H9 (cell line): ENCODE measurements at regions not wholly inside any gene's neighbourhood (a gene's known extent, or its start where the extent isn't known, plus 50 kb on each side); places are given as distances from the start of the nearest gene placed in this dataset.

Experiments
- DNase-seq: peaks from one replicate; pipeline ENCODE4 v3.0.0-alpha.2; 2017
- H2AFZ ChIP-seq: one replicate; pipeline ENCODE4 v1.6.1; 2013; ENCODE audit warnings: mild to moderate bottlenecking, low read length, control low read depth, moderate library complexity
- H2AK5ac ChIP-seq: 2 replicates; pipeline ENCODE4 v1.6.1; 2013; ENCODE audit warnings: low read length, control low read depth, mixed read lengths; ENCODE audit not compliant: insufficient read length
- H2BK120ac ChIP-seq: one replicate; pipeline ENCODE4 v1.6.1; 2013; ENCODE audit warnings: low read depth, mild to moderate bottlenecking, low read length, control low read depth, inconsistent platforms; ENCODE audit not compliant: poor library complexity, severe bottlenecking
- H2BK12ac ChIP-seq: 2 replicates; pipeline ENCODE4 v1.6.1; 2013; ENCODE audit warnings: low read length, control low read depth, mixed read lengths, low read depth; ENCODE audit not compliant: insufficient read length
- H2BK15ac ChIP-seq: 2 replicates; pipeline ENCODE4 v1.6.1; 2013; ENCODE audit warnings: low read depth, low read length, control low read depth
- H2BK20ac ChIP-seq: one replicate; pipeline ENCODE4 v1.6.1; 2013; ENCODE audit warnings: low read depth, mild to moderate bottlenecking, low read length, control low read depth, inconsistent platforms; ENCODE audit not compliant: poor library complexity, severe bottlenecking
- H2BK5ac ChIP-seq: 2 replicates; pipeline ENCODE4 v1.6.1; 2013; ENCODE audit warnings: low read length, control low read depth, mixed read lengths; ENCODE audit not compliant: insufficient read length
- H3K14ac ChIP-seq: 2 replicates; pipeline ENCODE4 v1.6.1; 2013; ENCODE audit warnings: low read length, control low read depth; ENCODE audit not compliant: insufficient read depth
- H3K18ac ChIP-seq: 2 replicates; pipeline ENCODE4 v1.6.1; 2013; ENCODE audit warnings: low read depth, mild to moderate bottlenecking, mixed read lengths, low read length, control low read depth; ENCODE audit not compliant: insufficient read length
- H3K23ac ChIP-seq: 2 replicates; pipeline ENCODE4 v1.6.1; 2013; ENCODE audit warnings: low read length, control low read depth, mixed read lengths, low read depth; ENCODE audit not compliant: insufficient read length
- H3K23me2 ChIP-seq: 2 replicates; pipeline ENCODE4 v1.6.1; 2013; ENCODE audit warnings: low read depth, mild to moderate bottlenecking, mixed read lengths, low read length, control low read depth; ENCODE audit not compliant: insufficient read length, poor library complexity, severe bottlenecking
- H3K27ac ChIP-seq: 2 replicates; pipeline ENCODE4 v1.5.1; 2013; ENCODE audit warnings: low read length, control low read depth, mixed read lengths, low read depth; ENCODE audit not compliant: insufficient read length
- H3K27me3 ChIP-seq: 2 replicates; pipeline ENCODE4 v1.6.1; 2013; ENCODE audit warnings: low read length, control low read depth, inconsistent platforms; ENCODE audit not compliant: insufficient read depth
- H3K4ac ChIP-seq: 2 replicates; pipeline ENCODE4 v1.6.1; 2013; ENCODE audit warnings: low read depth, mild to moderate bottlenecking, control low read depth, inconsistent platforms, low read length, moderate library complexity
- H3K4me1 ChIP-seq: 2 replicates; pipeline ENCODE4 v1.6.1; 2013; ENCODE audit warnings: low read length, control low read depth, inconsistent platforms; ENCODE audit not compliant: insufficient read depth
- H3K4me2 ChIP-seq: 2 replicates; pipeline ENCODE4 v1.6.1; 2013; ENCODE audit warnings: low read length, control low read depth, mixed read lengths; ENCODE audit not compliant: insufficient read length, insufficient read depth
- H3K56ac ChIP-seq: 2 replicates; pipeline ENCODE4 v1.6.1; 2013; ENCODE audit warnings: low read depth, mild to moderate bottlenecking, mixed read lengths, low read length, control low read depth; ENCODE audit not compliant: insufficient read length
- H3K79me1 ChIP-seq: 2 replicates; pipeline ENCODE4 v1.6.1; 2013; ENCODE audit warnings: low read depth, mild to moderate bottlenecking, moderate library complexity, low read length, control low read depth, inconsistent platforms; ENCODE audit not compliant: insufficient read depth, poor library complexity, severe bottlenecking
- H3K79me2 ChIP-seq: 2 replicates; pipeline ENCODE4 v1.6.1; 2013; ENCODE audit warnings: low read length, control low read depth, inconsistent platforms; ENCODE audit not compliant: insufficient read depth
- H3K9ac ChIP-seq: 2 replicates; pipeline ENCODE4 v1.6.1; 2013; ENCODE audit warnings: low read length, control low read depth, mixed read lengths; ENCODE audit not compliant: insufficient read length; ENCODE audit errors: extremely low read depth
- H3K9me3 ChIP-seq: one replicate; pipeline ENCODE4 v1.6.1; 2013; ENCODE audit warnings: low read depth, low read length, inconsistent platforms; ENCODE audit not compliant: control insufficient read depth
- H3T11ph ChIP-seq: one replicate; pipeline ENCODE4 v1.6.1; 2013; ENCODE audit warnings: mild to moderate bottlenecking, low read length, control low read depth, inconsistent platforms
- H4K20me1 ChIP-seq: one replicate; pipeline ENCODE4 v1.6.1; 2013; ENCODE audit not compliant: control insufficient read depth, insufficient read length, insufficient read depth
- H4K5ac ChIP-seq: 2 replicates; pipeline ENCODE4 v1.6.1; 2013; ENCODE audit warnings: low read depth, mild to moderate bottlenecking, mixed read lengths, low read length, control low read depth; ENCODE audit not compliant: insufficient read length
- H4K8ac ChIP-seq: replicated peaks from 2 replicates; pipeline ENCODE4 v1.6.1; 2013; ENCODE audit warnings: low read length, control low read depth, mixed read lengths, low read depth; ENCODE audit not compliant: insufficient read length
- H4K91ac ChIP-seq: 2 replicates; pipeline ENCODE4 v1.6.1; 2013; ENCODE audit warnings: low read depth, mild to moderate bottlenecking, moderate library complexity, mixed read lengths, low read length, control low read depth; ENCODE audit not compliant: insufficient read length
- H3K27ac Mint-ChIP-seq, 3 experiments: 2 replicates in 2 of 3; 3 replicates in 1 of 3; pipeline ENCODE4 v1.8.0; 2020 to 2021; ENCODE audit warnings: mixed read lengths in 3 of 3, mild to moderate bottlenecking in 1 of 3, moderate library complexity in 1 of 3
- H3K27me3 Mint-ChIP-seq: 2 replicates; pipeline ENCODE4 v1.8.0; 2021; ENCODE audit warnings: low read depth, mild to moderate bottlenecking, moderate library complexity, mixed read lengths
- H3K36me3 Mint-ChIP-seq, 3 experiments: 2 replicates in 2 of 3; 3 replicates in 1 of 3; pipeline ENCODE4 v1.8.0; 2020 to 2021; ENCODE audit warnings: low read depth in 3 of 3, mixed read lengths in 3 of 3; ENCODE audit not compliant: insufficient read depth in 1 of 3
- H3K4me1 Mint-ChIP-seq, 2 experiments: 2 replicates each; pipeline ENCODE4 v1.8.0; 2020; ENCODE audit warnings: mixed read lengths in 2 of 2
- H3K4me3 Mint-ChIP-seq, 2 experiments: 2 replicates in 1 of 2; 3 replicates in 1 of 2; pipeline ENCODE4 v1.8.0; 2020 to 2021; ENCODE audit warnings: mild to moderate bottlenecking in 2 of 2, mixed read lengths in 2 of 2, moderate library complexity in 1 of 2
- H3K9me3 Mint-ChIP-seq, 2 experiments: 2 replicates in 1 of 2; 3 replicates in 1 of 2; pipeline ENCODE4 v1.8.0; 2020; ENCODE audit warnings: mild to moderate bottlenecking in 2 of 2, mixed read lengths in 2 of 2, moderate library complexity in 1 of 2
- CTCF ChIP-seq: fragments of 200-600 bp; sonication (generic); conservative IDR thresholded peaks from 3 replicates; pipeline ENCODE4 v1.8.0; 2021; ENCODE audit warnings: antibody characterized with exemption, mild to moderate bottlenecking
- WGBS: extraction: QIAGEN DNeasy Blood & Tissue Kit; methylation state at CpG from one replicate; pipeline ENCODE4 v1.1.7; 2013; ENCODE audit warnings: missing lambda C conversion rate, low lambda C conversion rate, mixed read lengths; ENCODE audit not compliant: insufficient read length; ENCODE audit errors: extremely low coverage; 5-methylcytosine and 5-hydroxymethylcytosine counted together

- Histone ChIP-seq H3K23ac (no peak overlapping the region), H2AFZ (no peak overlapping the region), H3K23me2 (no peaks in the 10 kb centered on the region), H2BK20ac (no peak overlapping the region), H3K9me3 (no peaks in the 10 kb centered on the region), H4K8ac (no peak overlapping the region), H2BK120ac (no peak overlapping the region), H2BK5ac (no peak overlapping the region), H3K79me2 (no peaks in the 10 kb centered on the region), H3K18ac (no peak overlapping the region), H3K4ac (no peak overlapping the region), H2AK5ac (no peak overlapping the region), H3K27me3 (no peaks in the 10 kb centered on the region), H3K14ac (no peak overlapping the region), H4K5ac (no peak overlapping the region), H3K4me2 (no peak overlapping the region), H2BK12ac (no peak overlapping the region), H3K4me1 (no peaks in the 10 kb centered on the region), H4K91ac (no peak overlapping the region), H3K27ac (no peak overlapping the region), H3T11ph (no peak overlapping the region), H3K79me1 (no peaks in the 10 kb centered on the region), H3K9ac (no peak overlapping the region), H2BK15ac (no peak overlapping the region), H3K56ac (no peak overlapping the region), H4K20me1 (no peaks in the 10 kb centered on the region)
- WGBS = no CpG with 5 or more reads among the region's 8 CpGs
- no peak overlapping the region for H3K27ac Mint-ChIP-seq
- no peak for TF ChIP-seq CTCF
- no peaks in the 10 kb centered on the region for H3K9me3 Mint-ChIP-seq
- H3K27me3 Mint-ChIP-seq = peaks cover 2% of the 10 kb centered on the region; the same call in 1 of the 2 replicates
- peaks cover 0 to 3% of the 10 kb centered on the region in 2 experiments; a peak in 2 of 4 replicates for H3K4me1 Mint-ChIP-seq
- DNase-seq = no peak
- H3K4me3 Mint-ChIP-seq = no peak overlapping the region
- H3K36me3 Mint-ChIP-seq = no peaks in the 10 kb centered on the region
Observed at GRCh38 chr7:153034791-153035190, 275.2 kb downstream of the ACTR3B start.
